Ishikawa (cell line): ENCODE measurements at regions not wholly inside any gene's neighbourhood (a gene's known extent, or its start where the extent isn't known, plus 50 kb on each side); places are given as distances from the start of the nearest gene placed in this dataset.

Experiments used
- CREB1 ChIP-seq: IDR thresholded peaks from 2 replicates; pipeline ENCODE4 v1.6.1; 2012; ENCODE audit warnings: low read depth
- EGR1 ChIP-seq: IDR thresholded peaks from 2 replicates; pipeline ENCODE4 v1.6.1; 2012
- FOXM1 ChIP-seq: IDR thresholded peaks from 2 replicates; pipeline ENCODE4 v1.6.1; 2012; ENCODE audit warnings: low read depth, borderline replicate concordance
- MAX ChIP-seq: IDR thresholded peaks from 2 replicates; pipeline ENCODE4 v1.6.1; 2012
- RAD21 ChIP-seq: IDR thresholded peaks from 2 replicates; pipeline ENCODE4 v1.6.1; 2012; ENCODE audit warnings: low read depth
- REST ChIP-seq: IDR thresholded peaks from 2 replicates; pipeline ENCODE4 v1.6.1; 2012; ENCODE audit warnings: low read depth, mild to moderate bottlenecking
- TAF1 ChIP-seq: IDR thresholded peaks from 2 replicates; pipeline ENCODE4 v1.6.1; 2012; ENCODE audit warnings: low read depth, mild to moderate bottlenecking
- TCF12 ChIP-seq: IDR thresholded peaks from 2 replicates; pipeline ENCODE4 v1.6.1; 2012; ENCODE audit warnings: low read depth
- TEAD4 ChIP-seq: IDR thresholded peaks from 2 replicates; pipeline ENCODE4 v1.6.1; 2012
- ZBTB7A ChIP-seq: IDR thresholded peaks from 2 replicates; pipeline ENCODE4 v1.6.1; 2012; ENCODE audit warnings: low read depth

- TF ChIP-seq FOXM1 (no peak), ZBTB7A (no peak), CREB1 (no peak), TAF1 (no peak), TEAD4 (no peak), RAD21 (no peak), TCF12 (no peak), EGR1 (no peak), MAX (no peak), REST (no peak)
Observed at GRCh38 chr3:95082191-95082590, 1019.3 kb downstream of the NSUN3 start.
